HG02943 (cell line): ENCODE measurements at regions not wholly inside any gene's neighbourhood (a gene's known extent, or its start where the extent isn't known, plus 50 kb on each side); places are given as distances from the start of the nearest gene placed in this dataset.

Experiments
- ATAC-seq: cut with Tn5 transposase; IDR thresholded peaks from one replicate; pipeline ENCODE4 v1.9.1; 2021; ENCODE audit warnings: mild to moderate bottlenecking, low read depth, moderate library complexity; ENCODE audit not compliant: unreplicated experiment

- no peak for ATAC-seq
Measured at GRCh38 chrX:118167361-118167760, 50.8 kb upstream of the KLHL13 start.

GRCh38 chrX:118171356-118171755, 54.7 kb upstream of the KLHL13 start:
- ATAC-seq = no peak

DNA sequence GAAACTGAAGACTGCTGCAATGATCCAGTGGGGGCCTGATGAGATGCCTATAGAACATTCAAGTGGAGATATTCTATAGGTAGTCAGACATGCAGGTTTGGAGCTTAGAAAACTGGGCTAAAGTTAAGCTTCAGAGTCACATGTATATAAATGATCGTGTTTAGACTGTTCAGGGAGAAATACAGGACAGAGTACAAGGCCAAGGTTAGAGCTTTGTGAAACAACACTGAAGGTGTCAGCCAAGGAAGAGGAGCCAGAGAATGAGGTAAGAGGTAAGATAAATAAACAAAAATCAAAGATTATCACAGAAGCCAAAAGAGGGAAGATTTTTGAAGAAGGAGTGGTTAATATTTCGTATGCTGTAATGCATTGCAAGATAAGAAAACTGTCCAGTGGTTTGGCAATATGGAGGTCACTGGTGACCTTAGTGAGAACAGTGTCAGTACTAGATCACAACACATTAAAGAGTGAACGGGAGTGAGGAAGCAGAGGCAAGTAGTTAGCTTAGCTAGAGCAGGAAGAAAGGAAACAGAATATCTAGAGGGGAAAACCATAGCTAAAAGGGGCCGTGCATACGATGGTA, 58.0 kb upstream of the KLHL13 start:
- no peak for ATAC-seq

DNA sequence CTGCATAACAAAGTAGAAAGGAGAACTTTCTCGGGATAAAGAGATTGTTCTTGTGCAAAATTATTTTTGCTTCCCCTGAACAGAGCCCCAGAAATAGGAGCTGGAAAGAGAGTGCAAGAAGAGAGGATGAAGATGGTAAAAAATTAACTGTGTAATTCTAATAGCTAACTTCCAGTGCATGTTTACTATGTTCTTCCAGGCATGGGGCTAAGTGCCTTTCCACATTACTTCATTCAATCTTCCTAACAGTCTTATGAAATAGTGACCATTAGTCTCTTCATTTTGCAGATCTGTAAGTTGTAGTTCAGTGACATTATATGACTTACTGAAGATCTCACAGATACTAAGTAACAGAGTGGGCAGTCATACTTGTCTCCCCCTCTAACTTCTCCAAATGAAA, 61.1 kb upstream of the KLHL13 start:
- ATAC-seq = no peak

DNA sequence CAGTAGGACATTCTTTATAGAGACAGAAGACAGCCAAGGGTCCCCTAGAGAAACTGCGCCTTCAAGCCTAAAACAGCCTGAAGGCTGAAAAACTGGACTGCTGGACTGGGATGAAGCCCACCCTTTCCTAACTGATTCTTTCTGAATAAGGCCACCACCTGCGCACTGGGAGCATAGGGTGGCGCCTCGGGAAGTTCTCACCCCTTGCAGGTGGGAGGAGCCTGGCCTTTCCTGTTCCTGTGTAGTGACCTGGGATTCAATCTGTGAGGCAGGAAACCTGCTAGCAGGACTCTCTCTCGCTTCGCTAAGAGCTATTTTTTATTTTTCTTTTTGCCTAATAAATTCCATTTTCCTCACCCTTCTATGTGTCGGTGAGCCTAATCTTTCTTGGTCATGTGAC, 61.8 kb upstream of the KLHL13 start:
- ATAC-seq = no peak

DNA sequence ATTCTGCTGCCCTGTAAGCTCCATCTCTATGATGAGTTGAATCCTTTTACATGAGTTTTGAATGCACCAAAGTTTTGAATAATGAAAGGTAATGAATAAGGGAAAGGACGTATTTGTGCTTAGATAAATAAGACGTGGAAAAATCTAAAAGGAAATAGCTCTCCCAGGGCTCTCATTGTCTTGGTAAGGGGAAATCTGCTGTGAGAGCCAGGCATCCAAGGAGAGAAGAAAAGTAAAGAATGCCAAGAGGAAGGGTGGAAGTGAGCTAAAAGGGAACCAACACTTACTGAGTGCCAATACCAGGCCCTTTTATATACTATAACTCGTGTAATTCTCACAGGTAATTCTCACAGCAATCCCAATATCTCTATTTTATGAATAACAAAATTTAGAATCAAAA, 62.6 kb upstream of the KLHL13 start:
- ATAC-seq = no peak

GRCh38 chrX:118179718-118180117, 63.1 kb upstream of the KLHL13 start:
- no peak for ATAC-seq

GRCh38 chrX:118181030-118181429, 64.4 kb upstream of the KLHL13 start:
- no peak for ATAC-seq

- ATAC-seq = no peak
Measured at GRCh38 chrX:118182025-118182424, 65.4 kb upstream of the KLHL13 start.

DNA sequence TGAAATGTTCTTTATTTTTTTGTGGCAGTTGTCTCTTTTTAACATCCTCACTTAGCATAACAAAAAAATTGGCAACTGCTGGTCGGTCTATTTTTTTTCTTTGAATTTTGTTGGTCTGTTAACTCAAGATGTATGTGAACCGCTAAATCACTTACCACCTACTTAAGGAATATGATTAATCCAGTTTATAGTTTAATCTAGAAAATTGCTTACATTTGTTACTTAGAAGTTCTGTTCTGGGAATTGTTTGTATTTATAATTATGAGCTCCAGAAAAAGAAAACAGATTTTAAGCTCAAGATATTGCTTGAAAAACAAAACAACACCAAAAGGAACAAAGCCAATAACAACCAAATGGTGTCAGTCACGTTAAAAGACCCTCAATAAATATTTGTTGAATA, 66.1 kb upstream of the KLHL13 start:
- no peak for ATAC-seq

GRCh38 chrX:118183606-118184005, 67.0 kb upstream of the KLHL13 start:
- no peak for ATAC-seq

- no peak for ATAC-seq
Measured at GRCh38 chrX:118187100-118187499, 70.5 kb upstream of the KLHL13 start.

- ATAC-seq = no peak
Measured at GRCh38 chrX:118189000-118189399, 72.4 kb upstream of the KLHL13 start.

- no peak for ATAC-seq
Measured at GRCh38 chrX:118189628-118190027, 73.0 kb upstream of the KLHL13 start.

- no peak for ATAC-seq
Measured at GRCh38 chrX:118197730-118198129, 81.1 kb upstream of the KLHL13 start.

DNA sequence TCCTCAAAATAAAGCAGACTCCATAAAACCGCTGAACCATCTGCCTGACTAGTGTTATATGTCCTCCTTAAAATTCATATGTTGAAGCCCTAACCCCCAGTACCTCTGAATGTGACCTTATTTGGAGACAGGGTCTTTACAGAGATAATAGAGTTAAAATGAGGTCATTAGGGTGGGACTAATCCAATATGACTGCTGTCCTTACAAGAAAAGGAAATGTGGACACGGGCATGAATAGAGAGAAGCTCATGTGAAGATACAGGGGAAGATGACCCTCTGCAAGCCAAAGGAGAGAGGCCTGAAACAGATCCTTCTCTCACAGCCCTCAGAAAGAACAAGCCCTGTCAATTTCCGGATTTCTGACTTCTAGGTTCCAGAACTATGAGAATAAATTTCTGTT, 82.0 kb upstream of the KLHL13 start:
- no peak for ATAC-seq

GRCh38 chrX:118199997-118200396, 83.4 kb upstream of the KLHL13 start:
- no peak for ATAC-seq

- ATAC-seq = no peak
Measured at GRCh38 chrX:118205421-118206395, 89.1 kb upstream of the KLHL13 start.

DNA sequence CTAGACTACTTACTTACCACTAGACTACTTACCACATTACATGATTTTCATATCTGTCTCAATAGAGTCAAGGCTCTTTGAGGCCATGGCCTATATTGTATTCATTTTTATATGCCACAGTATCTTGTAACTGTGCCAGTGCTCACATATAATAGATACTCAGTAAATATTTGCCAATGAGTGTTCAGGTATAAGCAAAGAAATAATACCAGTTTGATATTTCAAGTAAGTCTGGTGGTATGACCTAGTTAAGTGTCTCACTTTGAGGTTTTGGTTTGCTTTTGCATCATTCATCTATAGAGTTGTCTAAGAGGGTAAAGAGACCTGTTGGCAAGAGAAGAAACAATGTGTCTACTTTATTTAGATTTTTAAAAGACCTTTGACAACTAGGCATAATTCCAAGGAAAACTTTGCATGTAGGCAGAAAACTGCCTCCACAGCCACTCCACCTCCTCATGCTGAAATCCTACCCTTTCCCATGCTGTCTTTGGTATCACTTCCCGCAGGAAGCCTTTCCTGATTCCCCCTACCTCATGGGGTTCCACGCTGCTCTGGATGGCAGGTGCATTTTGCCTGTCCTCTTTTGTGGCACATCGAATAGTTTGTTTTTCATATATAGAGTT, 91.3 kb upstream of the KLHL13 start:
- no peak for ATAC-seq

GRCh38 chrX:118208481-118208880, 91.9 kb upstream of the KLHL13 start:
- no peak for ATAC-seq
